Smooth muscle cell of the brain vasculature (primary cell): ENCODE measurements at regions not wholly inside any gene's neighbourhood (a gene's known extent, or its start where the extent isn't known, plus 50 kb on each side); places are given as distances from the start of the nearest gene placed in this dataset.

ENCODE experiments used
- DNase-seq: peaks from one replicate; pipeline ENCODE4 v3.0.0-alpha.2; 2012; ENCODE audit warnings: low read depth, low spot score

DNA sequence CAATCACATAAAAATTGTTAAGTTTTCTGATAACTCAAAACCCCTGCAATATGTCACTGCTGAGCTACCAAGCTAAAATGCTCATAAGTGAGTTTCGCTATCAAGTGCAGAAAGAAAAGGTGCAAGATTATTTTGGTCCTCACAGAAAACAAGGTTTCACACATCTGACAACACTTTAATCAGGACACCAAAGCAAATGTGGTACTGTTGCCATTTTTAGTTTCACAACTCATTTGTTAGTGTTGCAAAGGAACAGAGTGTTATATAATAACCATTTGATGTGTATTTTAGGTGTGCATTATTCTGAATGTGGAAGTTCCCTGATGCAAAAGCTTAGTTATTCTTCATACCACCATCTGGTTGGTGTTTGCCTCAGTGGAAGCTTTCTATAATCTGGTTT lies 956.2 kb downstream of the DSC3 start:
- no peak for DNase-seq

DNA sequence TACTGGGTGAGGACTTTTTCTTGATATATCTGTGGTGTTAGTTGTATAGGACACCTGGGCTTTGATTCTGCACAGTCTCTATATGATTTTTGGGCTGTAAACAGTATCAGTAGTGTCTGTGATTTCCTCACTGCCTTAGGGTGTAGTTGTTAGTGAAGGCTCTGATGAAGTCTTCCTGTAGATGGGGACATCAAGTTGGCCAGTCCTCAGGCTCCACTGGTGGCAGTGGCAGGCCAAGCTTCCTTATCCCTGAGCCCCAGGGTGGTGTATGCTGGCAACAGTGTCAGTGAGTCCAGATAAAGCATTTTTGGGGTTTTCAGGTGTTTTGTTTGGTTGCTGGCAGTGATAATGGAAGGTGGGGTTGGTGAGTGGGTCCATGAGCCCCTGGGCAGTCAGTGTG lies 961.4 kb downstream of the DSC3 start:
- DNase-seq = no peak

DNA sequence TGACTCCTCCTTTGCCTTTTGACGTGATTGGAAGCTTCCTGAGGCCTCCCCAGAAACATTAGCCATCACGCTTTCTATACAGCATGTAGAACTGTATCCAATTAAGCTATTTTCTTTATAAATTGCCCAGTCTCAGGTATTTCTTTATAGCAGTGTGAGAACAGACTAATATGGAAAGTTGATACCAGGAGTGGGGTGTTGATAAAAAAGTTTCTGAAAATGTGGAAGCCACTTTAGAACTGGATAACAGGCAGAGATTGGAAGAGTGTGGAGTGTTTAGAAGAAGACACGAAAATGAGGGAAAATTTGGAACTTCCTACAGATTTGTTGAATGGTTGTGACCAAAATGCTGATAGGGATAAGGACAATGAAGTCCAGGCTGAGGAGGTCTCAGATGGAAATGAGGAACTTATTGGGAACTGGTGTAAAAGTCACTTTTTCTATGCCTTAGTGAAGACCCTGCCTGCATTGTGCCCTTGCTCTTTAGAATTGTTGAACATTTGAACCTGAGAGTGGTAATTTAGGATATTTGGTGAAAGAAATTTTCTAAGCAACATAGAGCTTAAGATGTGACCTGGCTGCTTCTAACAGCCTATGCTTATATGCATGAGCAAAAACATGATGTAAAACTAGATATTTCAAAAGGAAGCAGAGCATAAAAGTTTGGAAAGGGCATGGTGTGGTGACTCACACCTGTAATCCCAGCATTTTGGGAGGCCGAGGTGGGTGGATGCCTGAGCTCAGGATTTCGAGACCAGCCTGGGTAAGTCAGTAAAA lies 969.7 kb downstream of the DSC3 start:
- no peak for DNase-seq

DNA sequence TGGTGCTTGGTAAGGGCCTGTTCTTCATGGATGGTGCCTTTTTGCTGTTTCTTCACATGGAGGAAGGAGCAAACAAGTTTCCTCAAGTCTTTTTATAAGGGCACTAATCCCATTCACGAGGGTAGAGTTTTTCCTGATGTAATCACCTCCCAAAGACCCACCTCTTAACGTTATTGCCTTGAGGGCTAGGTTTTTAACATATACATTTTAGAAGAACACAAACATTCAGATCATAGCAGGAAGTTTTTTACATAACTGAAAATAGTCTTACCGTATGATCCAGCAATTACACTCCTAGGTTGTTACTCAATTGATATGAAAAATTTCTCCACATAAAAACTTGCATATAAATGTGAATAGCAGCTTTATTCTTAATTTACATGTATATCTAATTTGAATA lies 976.3 kb downstream of the DSC3 start:
- DNase-seq = no peak

DNA sequence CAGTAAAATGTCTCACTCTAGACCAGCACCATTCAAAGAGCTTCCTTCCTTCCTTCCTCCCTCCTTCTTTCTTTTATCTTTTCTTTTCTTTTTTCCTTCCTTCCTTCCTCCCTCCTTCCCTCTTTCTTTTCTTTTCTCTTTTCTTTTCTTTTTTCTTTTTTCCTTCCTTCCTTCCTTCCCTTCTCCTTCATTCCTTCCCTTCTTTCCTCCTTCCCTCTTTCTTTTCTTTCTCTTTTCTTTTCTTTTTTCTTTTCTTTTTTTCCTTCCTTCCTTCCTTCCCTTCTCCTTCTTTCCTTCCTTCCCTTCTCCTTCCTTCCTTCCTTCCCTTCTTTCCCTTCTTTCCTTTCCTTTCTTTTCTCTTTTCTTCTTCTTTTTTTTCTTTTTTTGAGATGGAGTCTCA lies 985.1 kb downstream of the DSC3 start:
- DNase-seq = no peak

DNA sequence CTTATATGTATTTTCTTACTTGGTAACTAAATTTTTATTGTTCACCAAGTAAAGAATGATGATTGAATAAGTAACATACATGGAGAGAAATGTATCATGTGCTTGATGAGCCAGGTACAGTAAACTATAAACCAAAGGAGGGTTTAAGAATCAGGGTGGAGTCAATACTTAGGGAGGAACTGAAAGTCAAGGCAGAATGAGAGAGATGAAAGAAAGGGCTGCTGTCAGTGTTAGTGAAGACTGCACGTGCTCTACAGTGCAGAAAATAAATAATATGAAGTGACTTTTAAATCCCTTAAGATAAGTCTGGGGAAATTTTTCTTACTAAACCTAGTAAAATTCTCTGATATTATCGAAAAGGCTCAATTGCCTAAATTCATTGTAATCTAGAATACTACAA lies 986.0 kb downstream of the DSC3 start:
- no peak for DNase-seq

DNA sequence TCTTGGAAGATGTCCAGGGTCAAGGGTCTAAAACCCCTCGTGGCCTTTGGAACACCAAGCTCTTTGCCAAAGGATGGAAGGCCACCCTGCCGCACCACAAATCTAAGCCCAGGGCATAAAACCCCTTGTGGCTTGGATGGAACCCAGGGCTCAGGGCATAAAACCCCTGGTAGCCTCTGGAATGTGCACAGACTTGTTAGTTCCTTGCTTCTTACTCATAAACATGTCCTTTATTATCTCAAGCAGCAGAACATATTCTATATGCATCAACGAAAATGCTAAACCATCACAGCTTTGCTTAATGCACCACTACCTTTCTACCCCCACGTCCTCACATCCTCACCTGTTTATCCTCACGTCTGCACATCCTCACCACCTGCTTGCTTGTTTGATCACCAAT lies 998.0 kb downstream of the DSC3 start:
- DNase-seq = no peak

DNA sequence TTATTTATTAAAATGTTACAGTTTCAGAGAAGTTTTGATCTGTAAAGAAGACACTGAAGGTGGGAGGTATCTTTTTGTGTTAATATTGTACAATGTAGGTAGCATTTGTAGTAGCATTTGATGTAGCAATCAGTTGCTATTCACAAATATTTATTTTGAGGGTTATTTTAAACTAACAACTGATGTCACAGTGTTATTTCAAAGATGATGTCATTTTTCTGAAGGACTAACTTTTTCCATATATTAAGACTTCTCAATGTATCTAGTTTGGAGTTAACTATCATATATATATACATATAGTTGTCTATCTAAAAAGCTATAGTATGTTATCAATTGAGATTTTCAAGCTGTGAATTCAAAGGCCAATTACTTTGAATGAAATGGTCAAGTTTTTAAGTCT lies 1003.3 kb downstream of the DSC3 start:
- no peak for DNase-seq

DNA sequence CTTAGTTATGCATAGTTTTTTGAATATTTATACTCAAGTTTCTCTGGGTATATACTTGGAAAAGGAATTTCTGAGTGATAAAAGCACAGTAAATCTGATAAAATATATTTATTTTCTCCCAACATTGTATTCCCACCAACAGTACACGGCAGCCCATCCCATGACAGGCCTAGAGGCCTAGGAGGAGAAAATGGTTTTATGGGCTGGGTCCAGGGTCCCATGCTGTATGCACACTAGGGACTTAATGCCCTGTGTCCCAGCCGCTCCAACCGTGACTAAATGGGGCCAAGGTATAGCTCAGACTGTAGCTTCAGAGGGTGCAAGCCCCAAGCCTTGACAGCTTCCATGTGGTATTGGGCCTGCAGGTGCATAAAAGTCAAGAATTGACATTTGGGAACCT lies 1007.7 kb downstream of the DSC3 start:
- no peak for DNase-seq

DNA sequence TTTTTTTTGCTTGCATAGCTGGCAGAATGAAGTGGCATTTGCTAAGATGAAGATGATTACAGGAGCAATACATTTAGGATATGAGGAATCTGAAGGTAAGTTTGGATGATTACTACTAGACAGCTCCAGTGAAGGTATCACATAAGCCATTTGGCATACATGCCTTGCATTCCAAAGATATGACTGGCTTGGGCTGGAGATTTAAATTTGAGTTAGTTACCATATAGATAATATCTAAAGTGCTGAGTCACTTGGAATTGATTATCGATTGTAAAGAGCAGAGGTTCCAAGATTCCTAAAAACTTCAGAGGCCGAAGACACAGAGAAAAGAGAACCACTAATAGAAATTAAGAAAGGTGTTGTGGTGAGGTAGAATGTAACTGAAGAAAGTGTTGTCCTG lies 1026.4 kb downstream of the DSC3 start:
- DNase-seq = no peak

DNA sequence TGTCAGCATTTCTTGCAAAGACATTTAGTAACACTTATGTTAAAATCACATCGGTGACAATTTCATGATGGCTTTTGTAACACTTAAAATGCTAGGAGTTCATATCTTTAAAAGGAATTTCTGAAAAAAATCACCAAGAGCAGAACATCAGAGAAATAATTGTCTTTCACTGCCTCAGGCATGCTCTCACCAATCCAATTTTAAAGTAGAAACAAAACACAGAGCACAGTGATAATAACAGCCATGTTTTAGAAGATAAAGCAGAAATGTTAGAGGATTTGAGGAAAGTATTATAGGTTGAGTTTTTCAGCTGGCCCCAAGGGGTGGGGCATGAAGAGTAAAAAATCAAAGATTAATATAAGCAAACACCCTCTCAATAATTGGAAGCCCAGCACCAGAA lies 1037.6 kb downstream of the DSC3 start:
- no peak for DNase-seq

DNA sequence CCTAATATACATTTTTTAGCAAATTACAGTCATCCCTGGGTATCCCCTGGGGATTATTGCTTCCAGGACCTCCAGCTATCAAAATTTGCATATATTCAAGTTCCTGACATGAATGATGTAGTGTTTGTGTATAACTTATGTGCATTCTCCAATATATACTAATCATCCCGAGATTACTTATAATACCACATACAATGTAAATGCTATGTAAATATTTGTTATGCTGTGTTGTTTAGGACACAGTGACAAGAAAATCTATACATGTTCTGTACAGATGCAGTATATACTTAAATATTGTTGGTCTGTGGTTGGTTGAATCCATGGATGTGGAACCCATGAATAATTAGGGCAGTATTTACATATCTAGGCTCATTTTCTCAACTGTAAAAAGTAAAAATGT lies 1060.3 kb downstream of the DSC3 start:
- no peak for DNase-seq

DNA sequence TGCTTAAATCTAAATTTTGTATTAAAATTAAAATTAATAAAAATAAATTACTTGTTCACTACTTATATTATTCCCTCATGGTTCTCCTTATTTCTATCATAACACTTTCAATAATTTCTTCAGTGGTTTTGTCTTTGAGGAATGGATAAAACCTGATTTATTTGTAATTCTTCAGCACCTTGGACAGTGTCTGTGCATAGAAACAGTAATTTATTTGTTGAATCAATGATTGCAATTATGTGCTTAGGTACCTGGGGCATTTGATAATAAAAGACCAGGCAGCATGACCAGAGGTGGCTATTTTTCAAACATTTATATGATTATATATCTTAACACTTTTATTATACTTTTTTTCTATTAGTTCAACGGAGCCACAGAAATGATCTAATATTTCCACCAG lies 1062.7 kb downstream of the DSC3 start:
- no peak for DNase-seq

DNA sequence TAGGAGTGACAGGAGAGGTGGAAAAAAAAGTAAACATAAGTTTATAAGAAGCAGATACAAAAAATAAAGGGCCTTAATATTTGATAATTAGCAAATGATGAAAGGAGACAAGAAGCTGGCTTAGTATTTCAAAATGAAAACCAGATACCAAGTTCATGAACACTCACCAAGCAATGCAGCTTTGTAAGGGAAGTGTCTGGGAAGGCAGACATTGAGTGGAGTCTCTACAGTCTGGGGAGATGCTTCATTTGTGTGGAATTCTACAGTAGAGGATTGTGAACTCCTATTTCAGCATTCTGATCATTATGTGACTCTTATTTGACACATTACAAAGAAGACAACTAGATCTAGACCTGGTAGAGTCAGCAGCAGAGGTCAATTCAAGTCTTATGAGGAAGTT lies 1072.7 kb downstream of the DSC3 start:
- no peak for DNase-seq

DNA sequence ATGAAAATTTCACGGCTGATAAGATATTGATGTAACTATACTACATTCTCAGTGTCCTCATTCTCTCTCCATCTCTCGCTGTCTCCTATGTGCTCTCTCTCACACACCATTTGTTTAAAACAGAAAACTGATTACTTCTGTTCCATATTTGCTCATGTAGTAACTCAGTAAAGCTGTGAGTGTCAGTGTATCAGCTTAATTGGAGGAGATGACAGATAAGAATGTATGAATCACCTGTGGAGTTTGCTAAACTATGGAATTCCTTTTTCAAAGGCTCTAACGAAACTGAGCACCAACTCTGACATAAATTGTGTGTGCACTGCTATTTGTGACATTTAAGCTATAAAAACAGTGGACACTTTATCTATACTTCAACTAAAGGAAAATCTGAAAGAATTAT lies 1080.0 kb downstream of the DSC3 start:
- no peak for DNase-seq

DNA sequence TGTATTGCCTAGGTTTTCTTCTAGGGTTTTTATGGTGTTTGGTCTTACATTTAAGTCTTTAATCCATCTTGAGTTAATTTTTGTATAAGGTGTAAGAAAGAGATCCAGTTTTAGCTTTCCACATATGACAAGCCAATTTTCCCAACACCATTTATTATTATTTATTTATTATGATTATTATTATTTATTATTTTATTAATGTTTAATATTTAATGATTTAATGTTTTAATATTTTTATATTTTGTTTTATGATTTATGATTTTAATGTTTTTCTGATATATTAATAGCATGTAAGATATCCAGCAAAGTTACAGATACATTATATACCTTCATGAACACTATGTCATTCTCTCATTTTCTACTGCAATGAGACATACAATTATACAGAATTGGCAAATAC lies 1082.0 kb downstream of the DSC3 start:
- DNase-seq = no peak

DNA sequence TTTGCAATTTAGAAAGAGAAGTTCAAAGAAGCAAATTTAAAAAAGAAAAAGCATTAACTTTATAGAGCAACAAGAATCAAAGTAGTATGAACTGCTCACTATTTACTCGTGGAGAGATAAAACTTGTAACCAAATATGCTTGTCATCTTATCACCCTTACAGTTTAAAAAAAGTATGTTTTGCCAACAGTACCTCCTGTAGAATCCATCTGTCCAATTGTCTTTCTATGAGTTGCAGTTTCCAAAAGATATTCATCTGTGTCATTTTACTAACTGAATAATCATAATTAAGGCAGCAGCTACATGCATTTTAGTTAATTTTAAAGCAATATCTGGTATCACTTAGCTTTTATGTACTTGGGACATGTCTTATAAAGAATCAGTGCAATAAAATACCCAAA lies 1112.3 kb downstream of the DSC3 start:
- DNase-seq = no peak

DNA sequence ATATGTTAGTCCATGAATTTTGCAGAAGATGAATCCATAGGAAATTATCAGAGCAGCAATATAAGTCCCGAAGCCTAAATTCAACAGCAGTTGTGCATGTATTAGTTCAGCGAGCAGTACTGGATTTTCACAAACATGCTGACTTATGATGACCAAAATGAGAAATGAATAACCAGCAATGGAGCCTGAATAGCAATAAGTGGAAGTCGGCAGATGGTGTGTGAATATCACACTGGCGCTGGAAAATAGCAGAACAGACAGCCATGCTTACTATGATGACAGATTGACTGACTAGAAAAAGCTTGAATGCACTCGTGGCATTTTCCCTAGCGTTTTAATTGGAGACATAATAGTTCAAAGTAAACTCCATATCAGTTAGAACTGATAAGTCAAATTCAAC lies 1114.5 kb downstream of the DSC3 start:
- DNase-seq = no peak

DNA sequence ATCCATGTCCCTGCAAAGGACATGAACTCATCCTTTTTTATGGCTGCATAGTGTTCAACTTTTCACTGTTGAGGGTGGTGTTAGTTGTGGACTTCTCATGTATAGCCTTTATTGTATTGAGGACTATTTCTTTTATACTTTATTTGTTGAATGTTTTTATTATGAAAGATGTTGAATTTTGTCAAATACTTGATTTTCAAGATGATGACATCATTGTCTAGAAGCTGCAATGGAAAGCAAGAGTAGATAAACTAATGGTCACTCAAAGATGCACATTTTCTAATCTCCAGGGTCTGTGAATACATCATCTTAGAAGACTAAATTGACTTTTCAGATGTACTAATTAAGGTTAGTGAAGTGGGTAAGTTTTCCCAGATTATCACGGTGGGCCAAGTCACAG lies 1117.0 kb downstream of the DSC3 start:
- no peak for DNase-seq

DNA sequence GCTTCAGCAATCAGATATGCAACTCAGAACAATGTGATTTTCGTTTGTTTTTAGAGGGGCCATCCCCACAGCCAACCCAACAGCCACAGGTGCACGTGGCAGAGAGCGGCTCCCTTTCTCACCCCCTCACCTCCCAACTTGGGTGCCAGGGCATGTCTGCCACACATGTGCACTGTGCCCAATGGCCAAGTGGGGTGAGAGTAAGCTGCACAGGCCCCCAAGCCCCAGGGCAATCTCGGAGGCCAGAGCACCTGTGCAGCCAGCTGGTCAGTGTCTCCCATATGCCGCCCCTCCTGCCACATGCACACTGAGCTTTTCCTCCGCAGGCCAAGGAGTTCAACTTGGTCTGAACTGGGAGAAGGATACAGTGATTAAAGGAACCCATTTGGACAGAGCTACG lies 1130.2 kb downstream of the DSC3 start:
- no peak for DNase-seq

DNA sequence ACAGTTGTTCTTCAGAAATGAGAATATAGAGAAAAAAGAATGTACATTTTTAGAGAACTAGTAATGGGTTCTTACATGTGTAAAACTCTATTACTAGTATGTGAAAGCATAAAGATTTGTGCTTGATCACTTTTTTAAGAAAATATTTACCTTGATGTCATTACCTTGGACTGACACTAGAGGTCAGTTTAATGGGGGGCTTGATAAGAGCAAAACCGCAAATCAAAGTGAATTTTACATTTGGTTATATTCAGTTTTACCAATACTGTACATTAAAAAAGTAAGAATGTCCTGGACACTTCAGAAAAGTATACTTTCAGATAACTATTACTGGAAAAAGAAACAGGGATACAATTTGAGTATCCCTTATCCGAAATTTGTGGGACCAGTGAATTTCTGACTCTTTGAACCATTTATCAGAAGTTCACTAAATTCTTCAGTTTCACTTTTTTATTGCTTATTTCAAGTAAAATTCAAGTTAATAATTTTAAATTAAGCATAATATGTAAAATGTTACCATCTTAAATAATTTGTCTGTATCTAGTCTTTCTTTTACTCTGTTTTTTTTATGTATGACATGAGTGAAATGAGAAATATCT lies 1149.5 kb downstream of the DSC3 start:
- no peak for DNase-seq

DNA sequence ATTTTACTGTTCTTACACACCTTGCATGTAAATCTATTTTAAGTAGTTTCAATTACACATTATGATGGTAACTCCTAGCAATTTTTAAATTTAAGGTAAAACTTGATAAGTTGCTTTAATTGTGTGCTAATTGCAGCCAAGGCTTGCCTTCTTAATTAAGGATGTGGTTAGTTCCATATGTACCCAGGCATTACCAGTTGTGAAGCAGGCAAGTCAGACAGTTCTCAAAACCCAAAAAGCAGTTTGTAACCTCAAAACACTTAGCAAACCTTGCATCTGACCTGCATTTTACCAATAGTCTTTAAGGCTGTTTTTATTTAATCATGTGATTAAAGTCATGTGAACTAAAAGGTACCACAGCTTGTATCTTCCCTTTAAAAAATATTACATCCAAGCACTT lies 1159.4 kb downstream of the DSC3 start:
- no peak for DNase-seq

DNA sequence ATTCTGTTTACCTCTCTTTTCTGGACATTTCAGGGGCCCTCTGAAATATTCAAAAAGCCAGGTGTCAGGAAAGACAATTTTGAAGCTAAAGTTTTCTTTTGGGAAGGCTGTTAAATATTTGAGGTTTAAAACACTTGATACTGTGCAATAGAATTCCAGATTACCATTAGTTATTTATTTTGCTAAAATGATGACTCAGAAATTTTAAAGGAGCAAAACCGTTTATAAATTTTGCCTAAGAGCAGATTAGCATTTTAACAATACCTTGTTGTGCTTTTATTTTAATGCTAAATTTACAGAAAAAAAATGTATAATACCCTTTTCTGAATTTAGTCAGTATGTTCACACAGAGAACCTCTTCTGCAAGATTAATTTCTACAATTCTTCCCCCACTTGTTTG lies 1159.9 kb downstream of the DSC3 start:
- DNase-seq = no peak

DNA sequence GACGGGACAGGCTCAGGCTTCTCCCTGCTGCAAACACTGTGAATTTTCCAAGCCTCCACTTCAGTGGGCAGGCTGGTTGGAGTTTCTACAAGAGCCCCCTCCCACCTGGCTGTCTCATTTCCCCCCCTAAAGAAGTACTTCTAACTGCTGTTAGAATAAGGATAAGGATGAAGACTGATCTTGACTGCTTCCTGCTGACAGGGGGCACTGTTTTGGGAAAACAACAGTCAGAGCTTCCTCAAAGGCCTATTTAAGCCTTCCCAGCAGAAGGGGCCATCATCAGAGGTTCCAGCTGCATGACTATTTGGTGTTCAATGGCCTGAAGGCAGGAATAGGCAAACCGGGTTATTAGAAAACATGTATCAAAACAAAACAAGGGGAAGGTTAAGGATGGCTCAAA lies 1162.8 kb downstream of the DSC3 start:
- no peak for DNase-seq
